C4-2B (cell line): ENCODE measurements at regions not wholly inside any gene's neighbourhood (a gene's known extent, or its start where the extent isn't known, plus 50 kb on each side); places are given as distances from the start of the nearest gene placed in this dataset.

Source experiments
- H3K27ac ChIP-seq: fragments of 450-650 bp; 2 replicates; pipeline ENCODE4 v1.5.1; 2017
- CTCF ChIP-seq: fragments of 450-650 bp; conservative IDR thresholded peaks from 2 replicates; pipeline ENCODE4 v1.5.1; 2017; ENCODE audit warnings: mild to moderate bottlenecking
- ZFX ChIP-seq: fragments of 450-650 bp; IDR thresholded peaks from 2 replicates; pipeline ENCODE4 v1.6.1; 2017

GRCh38 chrX:7201496-7201895, 53.5 kb upstream of the PUDP start:
- TF ChIP-seq CTCF (no peak), ZFX (no peak)
- no peak overlapping the region for H3K27ac ChIP-seq

GRCh38 chrX:7198499-7198898, 50.5 kb upstream of the PUDP start:
- no peak overlapping the region for H3K27ac ChIP-seq
- no peak for TF ChIP-seq CTCF
- TF ChIP-seq ZFX, result no peak
